ENCODE measurements at regions not wholly inside any gene's neighbourhood (a gene's known extent, or its start where the extent isn't known, plus 50 kb on each side); places are given as distances from the start of the nearest gene placed in this dataset.
"Not testable (repeated sequence)": the region's sequence is repeated elsewhere in the genome, so short reads cannot be mapped to it uniquely, and the experiment has no call there.

GRCh38 chr13:65500481-65500880 is 1729.7 kb downstream of the PCDH9 start:
- Histone ChIP-seq H3K27me3 (ENCODE audit: control insufficient read depth, insufficient read depth) (no peaks in the 10 kb centered on the region), H3K9me3 (ENCODE audit: control insufficient read depth, low read length) (no peaks in the 10 kb centered on the region), H3K4me3 (ENCODE audit: low read length) (no peak overlapping the region), H3K27ac (ENCODE audit: low read length) (no peak overlapping the region), H3K4me1 (ENCODE audit: control insufficient read depth, insufficient read depth, low read length) (no peaks in the 10 kb centered on the region)
- intact Hi-C loops (cut with DNase I), result no loop called here
- ATAC-seq (no peak), DNase-seq (no peak)
- WGBS, result 67% methylated on average over 3 of the region's 3 CpGs

- DNase-seq (no peak), ATAC-seq (no peak)
- no peaks in the 10 kb centered on the region for H3K4me1 ChIP-seq (ENCODE audit: control insufficient read depth, insufficient read depth, low read length)
- no peak overlapping the region for H3K27ac ChIP-seq (ENCODE audit: low read length)
- no peaks in the 10 kb centered on the region for H3K9me3 ChIP-seq (ENCODE audit: control insufficient read depth, low read length)
- H3K27me3 ChIP-seq (ENCODE audit: control insufficient read depth, insufficient read depth), result no peaks in the 10 kb centered on the region
- H3K4me3 ChIP-seq (ENCODE audit: low read length), result no peak overlapping the region
- WGBS, result 93% methylated on average over 1 of the region's 1 CpG
- intact Hi-C loops (cut with DNase I), result no loop called here
These were observed 1730.9 kb downstream of the PCDH9 start for GRCh38 chr13:65499256-65499655.

DNA sequence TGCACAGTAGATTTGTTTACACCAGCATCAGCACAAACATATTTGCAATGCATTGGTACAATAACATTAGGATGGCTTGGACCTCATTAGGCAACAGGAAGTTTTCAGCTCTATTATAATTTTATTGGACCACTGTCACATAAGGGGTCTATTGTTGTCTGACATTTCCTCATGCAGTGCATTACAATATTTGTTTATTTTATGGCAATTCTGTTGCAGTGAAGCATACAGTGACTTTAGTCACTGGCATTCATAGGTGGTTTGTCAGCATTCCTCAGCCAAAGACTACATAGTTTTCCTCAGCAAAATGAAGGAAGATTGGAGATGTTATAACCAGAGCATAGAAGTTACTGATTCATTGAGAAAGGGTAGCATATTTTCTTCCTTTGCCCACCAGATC is 1732.9 kb downstream of the PCDH9 start:
- DNase-seq (no peak), ATAC-seq (no peak)
- Histone ChIP-seq H3K4me1 (ENCODE audit: control insufficient read depth, insufficient read depth, low read length) (no peaks in the 10 kb centered on the region), H3K27ac (ENCODE audit: low read length) (no peak overlapping the region), H3K4me3 (ENCODE audit: low read length) (no peak overlapping the region), H3K27me3 (ENCODE audit: control insufficient read depth, insufficient read depth) (no peaks in the 10 kb centered on the region), H3K9me3 (ENCODE audit: control insufficient read depth, low read length) (no peaks in the 10 kb centered on the region)
- intact Hi-C loops (cut with DNase I), result no loop called here

GRCh38 chr13:65490725-65491124 is 1739.4 kb downstream of the PCDH9 start:
- H3K4me1 ChIP-seq (ENCODE audit: control insufficient read depth, insufficient read depth, low read length); H3K27ac ChIP-seq (ENCODE audit: low read length); H3K27me3 ChIP-seq (ENCODE audit: control insufficient read depth, insufficient read depth); ATAC-seq; H3K4me3 ChIP-seq (ENCODE audit: low read length); intact Hi-C loops (cut with DNase I); DNase-seq; H3K9me3 ChIP-seq (ENCODE audit: control insufficient read depth, low read length): not testable (repeated sequence)
- 71% methylated on average over 1 of the region's 1 CpG for WGBS

DNA sequence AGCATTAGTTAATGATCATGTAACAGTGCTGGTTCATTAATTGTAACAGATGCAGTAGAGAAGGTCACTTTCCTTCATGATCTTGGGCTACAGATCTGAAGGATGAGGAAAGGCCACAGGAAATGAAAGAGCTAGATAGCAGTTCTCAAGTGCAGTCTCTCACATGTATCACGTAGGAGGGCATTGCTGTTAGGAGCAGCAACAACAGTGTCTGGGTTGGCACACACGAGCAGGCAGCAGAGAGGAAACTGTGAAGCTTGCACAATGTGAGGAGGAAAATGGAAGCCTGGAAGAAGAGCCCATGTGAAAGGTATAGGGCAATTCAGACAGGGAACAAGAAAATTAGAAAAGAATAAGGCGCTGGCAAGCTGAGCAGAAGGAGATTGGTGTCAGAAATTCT is 1741.5 kb downstream of the PCDH9 start:
- 51% methylated on average over 3 of the region's 3 CpGs for WGBS
- no peak for ATAC-seq
- no peaks in the 10 kb centered on the region for H3K27me3 ChIP-seq (ENCODE audit: control insufficient read depth, insufficient read depth)

DNA sequence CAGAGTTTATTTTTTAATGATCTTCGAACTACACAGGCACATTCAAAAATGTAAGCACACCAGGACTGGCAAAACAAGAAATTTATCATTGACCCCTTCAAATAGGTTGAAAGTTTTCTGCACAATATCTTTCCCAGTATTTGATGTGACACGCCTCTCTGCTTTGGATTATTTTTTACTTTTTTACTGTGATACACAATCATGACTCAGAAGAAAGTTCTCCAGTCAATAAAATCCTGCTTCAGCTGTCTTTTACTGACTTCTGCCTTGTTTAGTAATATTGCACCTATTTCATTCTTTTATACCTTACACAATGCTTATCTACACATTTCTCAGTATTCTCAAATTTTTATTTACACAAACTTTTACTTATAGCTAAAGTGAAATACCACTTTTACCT is 1750.4 kb downstream of the PCDH9 start:
- no peak overlapping the region for H3K27ac ChIP-seq (ENCODE audit: low read length)
- 70% methylated on average over 2 of the region's 2 CpGs for WGBS
- DNase-seq (no peak), ATAC-seq (no peak)
- intact Hi-C loops (cut with DNase I), result no loop called here
- no peaks in the 10 kb centered on the region for H3K4me1 ChIP-seq (ENCODE audit: control insufficient read depth, insufficient read depth, low read length)
- H3K9me3 ChIP-seq (ENCODE audit: control insufficient read depth, low read length), result no peaks in the 10 kb centered on the region
- H3K27me3 ChIP-seq (ENCODE audit: control insufficient read depth, insufficient read depth), result no peaks in the 10 kb centered on the region
- H3K4me3 ChIP-seq (ENCODE audit: low read length), result no peak overlapping the region

More for the DNA sequence above, 1741.5 kb downstream of the PCDH9 start:
- Histone ChIP-seq H3K27ac (ENCODE audit: low read length) (no peak overlapping the region), H3K9me3 (ENCODE audit: control insufficient read depth, low read length) (no peaks in the 10 kb centered on the region), H3K4me1 (ENCODE audit: control insufficient read depth, insufficient read depth, low read length) (no peaks in the 10 kb centered on the region), H3K4me3 (ENCODE audit: low read length) (no peak overlapping the region)
- intact Hi-C loops (cut with DNase I), result no loop called here
- no peak for DNase-seq

DNA sequence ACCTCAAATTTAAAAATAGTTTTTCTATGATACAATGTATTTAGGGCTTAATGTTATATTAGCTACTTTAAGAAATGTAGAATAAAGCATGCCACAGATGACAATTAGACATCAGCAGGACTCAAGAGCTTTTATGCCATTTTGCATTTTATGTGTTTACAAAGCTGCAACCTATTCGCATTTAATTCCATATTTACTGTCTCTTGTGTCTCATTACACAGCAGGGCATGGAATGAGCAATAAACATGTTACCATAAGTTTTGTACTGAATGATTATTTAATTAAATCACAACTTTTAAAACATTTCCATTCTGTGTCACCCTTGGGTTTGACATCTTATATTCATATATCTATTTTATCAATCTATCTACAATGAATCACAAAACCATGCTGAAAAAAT is 1756.9 kb downstream of the PCDH9 start:
- intact Hi-C loops (cut with DNase I), result no loop called here
- ATAC-seq, result no peak
- H3K9me3 ChIP-seq (ENCODE audit: control insufficient read depth, low read length), result no peaks in the 10 kb centered on the region
- 99% methylated on average over 1 of the region's 1 CpG for WGBS
- no peak overlapping the region for H3K27ac ChIP-seq (ENCODE audit: low read length)
- no peaks in the 10 kb centered on the region for H3K4me1 ChIP-seq (ENCODE audit: control insufficient read depth, insufficient read depth, low read length)
- H3K27me3 ChIP-seq (ENCODE audit: control insufficient read depth, insufficient read depth), result no peaks in the 10 kb centered on the region
- no peak for DNase-seq
- H3K4me3 ChIP-seq (ENCODE audit: low read length), result no peak overlapping the region

GRCh38 chr13:65472336-65472735 is 1757.8 kb downstream of the PCDH9 start:
- no peak for ATAC-seq
- 62% methylated on average over 2 of the region's 2 CpGs for WGBS

DNA sequence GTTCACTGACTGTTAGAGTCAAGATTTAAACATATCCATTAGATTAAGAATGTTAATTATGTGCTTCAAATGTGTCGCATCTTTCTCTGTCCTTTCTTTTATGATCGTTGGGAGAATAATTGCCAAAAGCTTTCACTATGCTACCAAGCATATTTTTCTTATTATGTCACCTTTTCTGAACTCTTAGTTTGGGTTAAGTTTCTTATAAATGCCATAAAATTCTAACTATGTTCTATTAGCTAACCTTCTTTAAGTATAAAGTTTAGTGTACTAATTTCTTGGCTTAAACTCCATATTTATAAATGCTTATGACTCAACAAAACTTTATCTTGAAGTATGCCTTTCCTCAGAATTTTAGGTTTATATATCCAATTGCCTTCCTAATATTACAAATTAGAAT is 1759.4 kb downstream of the PCDH9 start:
- whole genome bisulfite sequencing, result 57% methylated on average over 2 of the region's 2 CpGs
- Histone ChIP-seq H3K9me3 (ENCODE audit: control insufficient read depth, low read length) (no peaks in the 10 kb centered on the region), H3K4me1 (ENCODE audit: control insufficient read depth, insufficient read depth, low read length) (no peaks in the 10 kb centered on the region), H3K4me3 (ENCODE audit: low read length) (no peak overlapping the region), H3K27ac (ENCODE audit: low read length) (no peak overlapping the region), H3K27me3 (ENCODE audit: control insufficient read depth, insufficient read depth) (no peaks in the 10 kb centered on the region)
- no peak for DNase-seq
- ATAC-seq, result no peak
- intact Hi-C loops (cut with DNase I), result no loop called here

More at GRCh38 chr13:65472336-65472735, 1757.8 kb downstream of the PCDH9 start:
- DNase-seq, result no peak
- Histone ChIP-seq H3K9me3 (ENCODE audit: control insufficient read depth, low read length) (no peaks in the 10 kb centered on the region), H3K4me1 (ENCODE audit: control insufficient read depth, insufficient read depth, low read length) (no peaks in the 10 kb centered on the region), H3K4me3 (ENCODE audit: low read length) (no peak overlapping the region), H3K27ac (ENCODE audit: low read length) (no peak overlapping the region), H3K27me3 (ENCODE audit: control insufficient read depth, insufficient read depth) (no peaks in the 10 kb centered on the region)
- intact Hi-C loops (cut with DNase I), result no loop called here

DNA sequence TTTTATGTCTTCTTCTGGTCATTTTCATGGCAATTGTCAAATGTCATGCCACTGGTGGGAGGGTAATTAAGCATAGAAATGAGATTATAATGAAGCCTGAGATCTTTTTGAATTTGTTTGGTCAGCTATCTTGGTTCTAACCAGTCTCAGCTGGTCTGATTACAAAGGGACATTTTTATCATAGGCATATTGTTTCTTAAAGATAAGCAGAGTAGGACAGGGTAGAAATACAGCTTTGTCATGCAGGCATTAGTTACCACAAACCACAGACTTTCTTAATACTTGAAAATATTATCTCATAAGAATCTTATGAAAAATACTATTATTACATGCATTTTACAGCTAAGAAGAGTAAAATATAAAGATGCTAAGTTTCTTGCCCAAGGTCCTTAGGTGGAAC is 1761.5 kb downstream of the PCDH9 start:
- Histone ChIP-seq H3K27ac (ENCODE audit: low read length) (no peak overlapping the region), H3K4me3 (ENCODE audit: low read length) (no peak overlapping the region), H3K4me1 (ENCODE audit: control insufficient read depth, insufficient read depth, low read length) (no peaks in the 10 kb centered on the region), H3K27me3 (ENCODE audit: control insufficient read depth, insufficient read depth) (no peaks in the 10 kb centered on the region), H3K9me3 (ENCODE audit: control insufficient read depth, low read length) (no peaks in the 10 kb centered on the region)
- DNase-seq, result no peak
- ATAC-seq, result no peak
- intact Hi-C loops (cut with DNase I), result no loop called here

- DNase-seq, result no peak
- Histone ChIP-seq H3K4me1 (ENCODE audit: control insufficient read depth, insufficient read depth, low read length) (no peaks in the 10 kb centered on the region), H3K27me3 (ENCODE audit: control insufficient read depth, insufficient read depth) (no peaks in the 10 kb centered on the region), H3K4me3 (ENCODE audit: low read length) (no peak overlapping the region), H3K9me3 (ENCODE audit: control insufficient read depth, low read length) (no peaks in the 10 kb centered on the region), H3K27ac (ENCODE audit: low read length) (no peak overlapping the region)
- 83% methylated on average over 6 of the region's 6 CpGs for WGBS
- ATAC-seq, result no peak
- intact Hi-C loops (cut with DNase I), result no loop called here
These were observed 1768.5 kb downstream of the PCDH9 start for GRCh38 chr13:65461590-65461989.

GRCh38 chr13:65460136-65460535 is 1770.0 kb downstream of the PCDH9 start:
- WGBS, result 86% methylated on average over 1 of the region's 1 CpG
- Histone ChIP-seq H3K27ac (ENCODE audit: low read length) (no peak overlapping the region), H3K4me3 (ENCODE audit: low read length) (no peak overlapping the region), H3K27me3 (ENCODE audit: control insufficient read depth, insufficient read depth) (no peaks in the 10 kb centered on the region), H3K4me1 (ENCODE audit: control insufficient read depth, insufficient read depth, low read length) (no peaks in the 10 kb centered on the region), H3K9me3 (ENCODE audit: control insufficient read depth, low read length) (no peaks in the 10 kb centered on the region)
- no peak for ATAC-seq
- no peak for DNase-seq
- intact Hi-C loops (cut with DNase I), result no loop called here
